ELF-1 (cell line): ENCODE measurements at regions not wholly inside any gene's neighbourhood (a gene's known extent, or its start where the extent isn't known, plus 50 kb on each side); places are given as distances from the start of the nearest gene placed in this dataset.
A peak's percentile ranks its signal among the peaks of the same experiment; 100 is the strongest.

Experiments used
- DNase-seq: peaks from one replicate; pipeline ENCODE4 v3.0.0-alpha.2; 2016; ENCODE audit warnings: low read depth, low spot score

DNA sequence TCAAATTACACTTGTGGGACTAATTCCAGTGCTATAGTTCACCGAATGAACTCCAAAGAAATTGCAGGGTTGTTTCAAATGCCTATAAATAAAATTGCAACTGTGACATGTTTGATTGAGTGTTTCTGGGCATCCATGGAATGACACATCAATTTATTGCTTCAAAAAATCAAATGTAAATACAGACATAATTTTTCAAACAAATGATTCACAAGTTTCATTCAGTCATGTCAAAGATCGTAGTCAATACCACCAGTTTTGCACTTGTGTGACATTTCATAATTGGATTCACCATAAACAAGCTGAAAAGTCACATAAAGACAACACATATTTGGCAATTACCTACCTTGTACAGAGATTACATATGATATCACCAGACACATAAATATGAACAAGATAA is 350.8 kb downstream of the CDH2 start:
- DNase-seq = no peak

DNA sequence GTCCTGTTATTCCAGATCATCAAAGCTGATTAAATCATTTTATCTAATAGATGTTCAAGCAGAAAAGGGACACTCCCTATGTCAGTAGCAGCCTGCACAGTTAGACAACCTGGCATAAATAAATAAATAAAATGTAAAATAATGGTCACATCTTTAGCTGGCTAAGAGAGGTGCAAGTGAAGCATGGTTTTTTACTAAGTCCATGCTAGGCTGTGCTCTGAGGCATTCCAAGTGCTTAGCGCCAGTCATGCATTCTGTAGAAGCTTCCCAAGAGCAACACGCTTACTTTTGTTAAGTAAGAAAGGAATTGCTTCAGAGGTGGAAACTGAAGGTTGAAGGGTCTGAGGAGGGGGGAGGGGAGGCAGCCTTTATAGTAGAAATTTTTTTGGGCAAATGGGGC is 351.2 kb downstream of the CDH2 start:
- DNase-seq = no peak

DNA sequence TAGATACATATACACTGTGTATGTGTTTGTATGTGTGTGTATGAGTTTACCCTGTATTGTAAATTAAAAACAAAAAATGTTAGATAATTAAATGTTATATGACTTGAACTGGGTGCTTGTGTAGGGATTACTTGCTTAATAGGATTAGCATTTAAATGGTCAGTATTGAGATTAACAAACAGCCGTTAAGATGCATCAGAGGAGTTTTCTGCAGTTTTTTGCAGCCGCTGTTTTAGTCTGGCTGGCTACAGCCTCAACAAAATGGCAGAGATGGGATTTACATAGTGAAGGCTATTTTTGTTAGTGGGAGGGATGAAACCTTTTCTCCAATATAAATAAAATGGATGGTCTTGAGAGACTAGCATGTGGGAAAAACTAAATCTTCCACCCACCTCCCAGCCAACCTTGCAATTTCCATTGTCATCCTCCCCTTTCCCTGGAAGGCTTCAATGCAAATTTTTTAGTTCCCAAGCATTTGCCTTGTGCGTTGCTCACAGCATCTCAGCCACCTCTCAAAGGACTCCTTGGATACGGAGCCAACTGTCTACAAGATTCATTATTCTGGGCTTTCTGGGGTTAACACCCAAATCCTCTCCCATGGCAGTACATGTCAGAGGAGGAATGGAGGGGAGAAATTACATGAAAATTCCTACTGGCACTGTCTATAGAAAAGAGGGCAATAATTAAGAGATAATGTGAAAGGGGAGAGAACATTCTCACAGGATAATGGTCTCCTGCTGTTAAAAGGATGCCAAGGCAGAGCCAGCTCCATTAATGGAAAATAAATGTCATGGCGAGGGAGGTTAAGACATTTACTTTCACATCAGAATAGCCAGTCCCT is 351.9 kb downstream of the CDH2 start:
- no peak for DNase-seq

DNA sequence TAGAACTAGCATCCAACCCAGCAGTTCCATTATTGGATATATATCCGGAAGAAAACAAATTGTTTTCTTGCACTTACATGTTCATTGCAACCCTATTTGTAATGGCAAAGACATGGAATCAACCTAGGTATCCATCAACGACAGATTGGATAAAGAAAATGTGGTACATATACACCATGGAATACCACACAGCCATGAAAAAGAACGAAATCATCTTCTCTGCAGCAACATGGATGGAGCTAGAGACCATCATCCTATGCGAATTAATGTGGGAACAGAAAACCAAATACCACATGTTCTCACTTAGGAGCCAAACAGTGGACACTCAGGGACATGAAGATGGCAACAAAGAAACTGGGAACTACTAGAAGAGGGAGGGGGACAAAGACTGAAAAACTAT is 352.7 kb downstream of the CDH2 start:
- no peak for DNase-seq

DNA sequence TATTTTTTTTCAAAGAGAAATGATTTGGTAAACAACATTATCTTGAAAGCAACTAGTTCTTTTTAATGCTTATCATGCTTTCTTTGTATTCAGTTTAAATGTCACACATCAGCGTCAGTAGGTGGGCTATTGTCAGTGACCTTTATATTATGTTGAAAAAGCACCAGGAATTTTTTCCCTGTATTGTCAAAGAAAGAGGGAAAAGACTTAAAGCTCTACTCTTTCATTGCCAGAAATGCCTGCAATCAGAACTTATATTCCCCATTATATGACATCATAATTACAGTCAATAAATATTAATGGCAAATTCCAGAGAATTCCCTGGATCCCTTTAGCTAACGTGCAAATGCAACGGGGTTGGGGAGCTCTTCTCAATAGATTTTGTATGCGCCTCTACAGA is 353.9 kb downstream of the CDH2 start:
- no peak for DNase-seq

DNA sequence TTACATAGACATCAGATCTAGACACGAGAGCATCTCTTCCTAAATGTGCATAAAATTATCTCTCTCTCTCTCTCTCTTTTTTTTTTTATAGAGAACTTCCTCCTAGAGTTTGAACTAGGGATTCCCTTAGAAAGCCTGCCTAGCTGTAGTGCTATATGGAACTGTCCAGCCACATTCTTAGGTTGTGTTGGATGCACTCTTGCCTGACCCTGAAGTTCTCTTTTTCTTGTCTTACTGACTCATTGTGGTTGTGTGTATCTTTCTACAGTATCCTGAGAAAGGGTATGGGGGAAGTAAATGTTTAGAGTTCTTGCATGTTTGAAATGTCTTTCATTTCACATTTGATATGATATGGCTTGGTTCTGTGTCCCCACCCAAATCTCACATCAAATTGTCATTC is 368.2 kb downstream of the CDH2 start:
- DNase-seq = no peak

DNA sequence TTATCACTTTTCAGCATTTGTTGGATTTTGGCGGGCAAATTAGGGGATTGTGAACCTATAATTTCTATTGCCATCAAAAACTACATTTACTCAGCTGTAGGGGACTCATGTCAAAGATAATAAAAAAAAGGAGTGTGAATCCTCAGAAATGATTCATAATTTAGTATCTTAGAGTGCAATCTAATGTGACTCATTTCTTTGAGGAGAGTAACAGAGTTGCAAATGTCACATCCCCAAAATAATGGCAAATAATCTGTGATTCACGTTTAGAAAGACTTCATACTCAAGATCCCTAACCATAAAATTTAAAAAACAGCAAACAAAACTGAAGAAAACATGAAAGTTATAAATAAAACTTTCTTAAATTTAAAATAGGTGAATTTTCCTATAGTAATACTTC is 373.0 kb downstream of the CDH2 start:
- DNase-seq = no peak

DNA sequence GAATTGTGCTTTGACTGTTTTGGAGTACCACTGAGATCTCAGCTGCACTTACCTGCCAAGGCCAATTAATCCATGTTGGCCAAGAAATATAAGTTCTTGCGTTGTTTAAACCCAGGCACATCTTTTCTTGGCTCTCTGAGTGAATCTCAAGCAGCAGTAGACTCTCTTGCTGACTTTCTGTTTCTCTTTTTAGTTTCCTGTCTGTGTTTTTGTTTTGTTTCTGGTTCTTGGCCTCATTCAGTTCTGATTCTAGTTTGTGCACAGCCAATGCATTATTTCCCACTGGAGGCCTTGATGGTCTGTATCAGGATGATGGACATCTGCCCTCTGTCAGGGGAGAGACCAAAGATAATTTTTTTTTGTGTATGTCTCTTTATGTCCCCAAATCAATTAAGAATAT is 379.4 kb downstream of the CDH2 start:
- no peak for DNase-seq

DNA sequence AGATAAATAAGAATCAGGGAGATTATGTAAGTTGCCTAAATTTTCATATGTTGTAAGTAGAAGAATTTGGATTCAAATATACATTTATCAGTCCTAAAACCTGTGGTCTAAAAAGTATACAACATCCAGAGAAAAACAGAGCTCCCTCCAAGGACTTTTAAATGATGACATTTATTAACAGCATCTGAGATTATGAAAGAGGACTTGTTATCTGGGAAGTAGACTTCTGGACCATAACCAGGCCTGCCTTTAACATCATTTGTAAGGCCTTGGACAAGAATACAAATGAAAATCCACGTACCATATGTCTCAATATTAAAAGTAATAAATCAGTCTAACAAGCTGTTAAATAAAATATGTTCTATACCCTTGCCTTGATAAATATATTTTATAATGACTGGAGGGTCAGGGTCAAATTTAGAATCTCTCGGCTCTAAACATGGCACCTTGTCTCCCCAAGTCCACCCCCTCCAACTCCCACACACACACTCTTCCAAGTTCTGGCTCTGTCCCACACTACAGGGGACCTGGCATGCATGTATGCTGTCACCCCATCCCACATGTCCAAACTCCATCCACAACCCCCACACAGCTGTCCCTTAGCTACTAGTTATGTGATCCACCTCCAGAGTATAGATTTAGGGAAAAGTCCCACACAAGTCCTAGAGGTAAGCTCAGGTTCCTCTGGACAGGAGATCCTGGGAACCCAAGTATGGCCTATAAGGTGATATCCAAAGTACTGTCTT is 382.6 kb downstream of the CDH2 start:
- no peak for DNase-seq

DNA sequence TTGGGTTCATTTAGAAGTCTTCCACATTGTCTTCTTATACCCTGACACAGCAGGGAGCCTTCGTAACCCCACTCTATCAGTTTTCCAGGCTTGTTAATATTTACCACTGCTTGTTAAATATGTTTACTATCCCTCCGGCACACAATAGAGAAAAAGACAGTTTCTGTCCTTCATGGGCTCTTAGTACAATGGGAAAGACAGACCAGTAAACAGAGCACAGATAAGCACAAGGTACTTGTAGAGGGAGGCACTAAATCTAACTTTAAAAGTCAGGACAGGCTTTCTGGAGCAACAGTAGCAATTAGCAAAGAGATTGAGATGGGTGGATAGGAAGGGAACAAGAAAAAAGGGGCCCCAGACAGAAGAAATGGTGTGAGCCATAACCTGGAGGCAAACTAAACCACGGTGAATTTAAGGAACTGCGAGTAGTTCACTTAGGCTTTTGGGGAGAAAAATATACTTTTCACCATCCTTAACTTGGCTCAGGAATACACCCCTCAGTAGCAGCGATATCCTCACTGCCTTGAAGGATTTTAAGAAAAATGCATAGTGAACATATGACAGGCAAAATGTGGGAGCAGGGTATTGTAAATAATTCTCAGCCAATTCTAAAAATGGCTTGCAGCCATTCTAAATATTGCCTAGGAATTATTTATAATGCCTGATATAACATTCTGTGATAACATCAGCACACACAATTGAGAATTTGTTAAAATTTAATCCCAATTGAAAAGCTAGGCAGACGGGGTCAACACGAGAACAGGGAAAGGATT is 383.7 kb downstream of the CDH2 start:
- DNase-seq = peak; percentile 15

DNA sequence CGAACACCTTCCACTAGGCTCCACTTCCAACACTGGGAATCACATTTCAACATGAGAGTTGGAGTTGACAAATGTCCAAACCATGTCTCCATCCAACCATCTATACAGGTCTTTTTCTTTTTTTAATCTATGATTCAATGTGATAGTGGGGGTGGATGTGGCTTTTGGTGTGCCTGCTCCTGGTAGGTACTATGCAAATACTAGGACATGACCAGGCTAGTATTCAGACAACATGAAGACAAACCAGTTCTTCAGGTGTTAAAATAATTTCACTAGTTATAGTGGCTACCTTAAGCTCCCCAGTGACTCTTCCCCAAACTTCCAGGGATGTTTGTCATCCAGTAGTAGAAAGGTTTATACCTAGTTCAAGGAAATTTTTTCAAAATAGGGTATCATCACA is 387.5 kb downstream of the CDH2 start:
- no peak for DNase-seq

DNA sequence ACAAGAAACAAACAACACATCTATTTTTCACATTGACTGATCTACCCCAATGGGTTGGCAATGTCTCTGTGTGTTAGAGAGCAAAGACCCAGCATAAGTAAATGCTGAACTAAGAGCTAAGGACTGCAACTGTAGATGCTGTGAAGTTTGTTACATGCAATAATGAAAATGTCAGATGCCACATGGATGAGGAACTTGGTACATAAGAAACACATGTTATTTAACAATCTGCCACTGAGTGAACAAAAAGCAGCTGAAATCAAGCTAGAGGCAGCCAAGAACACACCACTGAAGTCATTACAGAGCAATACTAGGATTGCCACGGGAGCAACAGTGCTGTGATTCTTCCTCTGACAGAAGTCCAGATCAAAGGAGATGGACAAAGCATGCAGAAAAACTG is 389.4 kb downstream of the CDH2 start:
- no peak for DNase-seq

DNA sequence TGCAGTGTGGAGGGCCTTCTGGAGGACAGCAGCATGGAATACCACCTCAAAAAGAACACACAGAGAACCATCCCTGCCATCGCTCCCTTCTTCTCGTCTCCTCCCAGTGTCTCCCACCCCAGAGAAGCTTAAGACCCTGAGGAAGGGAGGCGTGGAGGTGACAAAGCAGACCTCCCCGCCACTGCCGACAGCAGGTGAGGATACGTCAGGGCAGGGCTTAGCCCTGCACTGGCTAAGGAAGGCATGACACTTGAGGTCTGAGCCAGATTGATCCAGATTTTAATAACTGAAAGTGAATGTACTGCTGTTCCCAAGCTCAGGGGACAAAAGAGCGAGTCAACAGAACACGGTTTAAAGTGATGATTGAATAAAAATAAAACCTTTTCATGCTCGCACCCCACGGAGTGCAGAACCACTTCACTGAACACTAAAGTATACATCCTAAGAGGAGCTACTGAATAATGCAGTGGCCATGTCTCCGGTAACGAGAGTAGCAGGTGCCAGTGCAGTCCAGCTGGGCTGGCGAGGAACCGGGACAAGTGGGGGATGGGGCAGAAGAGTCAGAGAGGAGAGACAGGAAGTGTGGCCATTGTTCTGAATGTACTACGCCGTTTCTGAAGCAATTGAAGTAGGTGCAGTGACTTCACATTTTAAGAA is 391.0 kb downstream of the CDH2 start:
- no peak for DNase-seq

DNA sequence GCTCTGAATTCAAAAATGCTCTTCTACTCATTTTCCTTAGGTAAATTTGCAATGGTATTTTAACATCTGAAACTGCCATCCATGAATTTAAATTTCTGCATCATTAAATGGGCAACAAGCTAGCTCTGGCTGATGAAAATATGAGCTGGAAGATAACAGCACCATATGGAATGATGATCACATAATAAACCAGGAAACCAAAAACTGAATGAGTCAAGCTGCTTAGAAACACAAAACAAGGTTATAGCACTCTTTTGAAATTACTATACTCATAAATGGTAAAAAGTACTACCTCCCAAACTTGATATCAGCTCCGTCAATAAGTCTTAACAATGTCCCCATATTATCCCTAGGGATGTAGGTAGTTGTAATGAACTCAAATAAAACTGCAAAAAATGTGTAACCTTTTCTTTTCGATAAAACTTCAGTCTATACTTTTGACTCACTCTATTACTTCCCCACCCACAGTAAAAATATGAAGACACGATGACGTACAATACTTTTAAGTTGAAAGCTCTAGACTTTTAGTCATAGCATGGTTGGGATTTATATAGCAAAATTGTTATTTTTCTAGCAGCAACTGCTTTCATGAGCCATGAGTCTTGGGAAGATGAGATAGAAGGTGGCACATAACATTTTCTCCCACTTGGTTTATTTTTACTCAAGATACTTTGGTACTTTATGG is 396.7 kb downstream of the CDH2 start:
- DNase-seq = no peak

DNA sequence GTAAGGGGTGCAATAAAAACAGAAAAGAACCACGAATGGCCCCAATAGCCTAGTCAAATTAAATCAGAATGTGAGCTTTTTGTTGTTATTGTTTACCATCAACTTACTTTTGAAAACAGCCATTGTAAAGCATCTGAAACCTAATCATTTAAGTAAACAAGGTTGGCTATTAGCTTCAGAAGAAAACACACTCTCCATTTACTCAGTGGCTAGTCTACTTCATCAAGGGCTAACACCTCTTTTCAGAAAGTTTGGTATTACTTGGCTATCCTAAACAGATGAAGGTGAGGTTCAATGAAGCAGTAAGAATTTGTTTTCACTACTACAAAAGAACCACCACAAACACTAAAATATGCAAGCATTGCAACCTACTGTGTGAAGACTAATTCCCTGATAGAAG is 398.0 kb downstream of the CDH2 start:
- no peak for DNase-seq

DNA sequence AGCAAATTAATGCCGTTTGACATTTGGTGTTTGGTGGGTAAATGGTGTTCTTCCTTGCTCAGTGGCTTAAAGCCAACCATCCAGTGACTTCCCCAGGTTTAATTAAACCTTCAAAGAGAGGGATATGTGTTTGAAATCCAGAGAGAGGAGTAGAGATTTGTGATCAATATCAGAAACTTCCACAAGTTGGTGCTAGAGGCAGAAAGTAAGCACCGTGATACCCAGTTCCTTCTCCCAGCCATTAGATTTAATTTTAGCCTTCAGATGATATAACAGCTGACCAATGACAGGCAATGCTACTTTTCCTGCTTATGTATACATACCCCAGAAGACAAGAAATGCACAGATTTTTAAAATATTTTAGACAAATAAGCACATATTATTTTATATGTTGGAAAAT is 398.5 kb downstream of the CDH2 start:
- DNase-seq = no peak

DNA sequence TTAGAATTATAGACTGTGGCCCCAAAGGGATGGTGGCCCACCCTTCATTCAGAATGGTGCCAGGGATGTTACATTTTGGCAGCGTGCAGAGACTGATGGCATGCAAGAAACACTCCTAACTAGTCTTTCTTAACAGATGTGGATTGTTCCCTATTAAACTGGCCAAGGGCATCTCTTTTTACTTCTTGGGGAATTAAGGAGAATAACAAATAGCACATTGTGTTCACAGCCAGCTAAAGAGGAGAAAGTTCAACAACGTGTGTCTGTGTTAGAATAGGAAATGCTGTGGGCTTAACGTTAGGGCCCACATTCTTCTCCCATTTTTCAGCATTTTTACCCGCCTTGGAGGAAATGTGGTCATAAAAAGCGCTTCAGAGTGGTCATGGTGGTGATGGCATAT is 404.8 kb downstream of the CDH2 start:
- DNase-seq = no peak

DNA sequence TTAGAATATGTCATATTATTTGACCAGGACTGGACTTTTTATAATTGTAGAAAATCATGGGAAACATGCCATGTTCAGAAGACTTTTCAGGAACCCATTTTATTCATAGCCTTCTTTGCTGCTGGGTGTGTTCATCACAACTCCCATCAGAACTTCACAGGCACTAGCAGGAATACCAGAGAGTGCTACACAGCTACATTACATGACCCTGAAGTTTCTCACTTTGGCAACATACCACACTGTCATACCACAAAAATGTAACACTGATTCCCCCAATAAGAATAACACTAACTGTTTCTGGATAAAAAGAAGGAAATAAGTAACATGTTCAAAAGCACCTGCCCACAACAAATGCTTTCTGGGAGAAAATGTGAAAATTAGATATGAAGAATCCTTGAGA is 405.4 kb downstream of the CDH2 start:
- no peak for DNase-seq

DNA sequence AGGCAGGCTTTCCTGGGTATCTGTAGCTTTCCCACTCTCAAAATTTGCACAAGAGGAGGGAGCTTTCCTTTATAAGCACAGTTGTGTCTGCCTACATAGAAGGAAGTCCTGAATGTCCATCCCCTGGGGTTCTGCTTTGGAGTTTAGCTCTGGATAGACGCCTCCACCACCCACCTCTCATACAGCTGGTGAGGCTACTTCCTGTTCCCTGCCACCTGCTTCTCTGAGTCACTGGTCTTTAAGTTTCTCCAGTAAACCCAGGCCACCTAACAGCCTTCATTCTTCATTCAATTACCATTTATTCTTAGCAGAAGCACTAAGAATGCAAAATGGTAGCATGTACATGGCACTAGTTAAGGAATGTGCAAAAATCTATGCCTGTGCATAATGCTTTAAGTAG is 407.8 kb downstream of the CDH2 start:
- no peak for DNase-seq

DNA sequence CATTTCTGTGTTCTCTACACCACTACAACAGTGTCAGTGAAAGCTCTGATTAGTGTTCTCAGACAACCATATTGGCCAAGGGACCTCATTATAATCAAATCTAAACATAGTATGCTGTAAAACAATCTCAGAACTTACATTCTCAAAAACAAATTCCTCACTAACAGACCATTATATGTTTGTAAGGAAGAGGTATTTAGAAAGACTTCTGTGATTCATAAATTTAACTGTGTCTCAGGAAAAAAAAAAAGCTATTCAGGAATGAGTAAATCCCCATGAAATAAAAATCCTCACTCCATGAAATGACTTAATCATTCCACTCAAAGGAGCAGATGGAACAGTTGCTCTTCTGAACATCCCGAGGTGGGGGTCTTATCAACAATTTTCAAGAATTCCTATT is 413.0 kb downstream of the CDH2 start:
- DNase-seq = no peak

DNA sequence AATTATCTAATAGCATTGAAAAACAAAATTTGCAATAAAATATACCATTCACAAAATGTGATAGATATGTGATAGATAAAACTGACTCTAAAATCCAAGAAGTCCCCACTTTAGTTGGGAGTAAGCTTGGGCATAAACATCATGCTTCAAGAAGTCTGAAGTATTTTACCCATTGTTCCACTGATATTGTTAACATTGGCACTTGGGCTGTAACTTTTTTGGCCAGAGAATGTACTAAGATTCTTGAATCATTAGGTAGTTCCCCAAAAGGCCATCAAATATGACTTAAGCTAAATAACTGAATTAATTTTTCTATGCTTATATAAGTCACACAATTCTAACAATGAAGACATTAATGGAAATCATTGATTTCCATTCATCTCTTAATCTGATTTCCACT is 413.6 kb downstream of the CDH2 start:
- no peak for DNase-seq
